ENCODE measurements at regions not wholly inside any gene's neighbourhood (a gene's known extent, or its start where the extent isn't known, plus 50 kb on each side); places are given as distances from the start of the nearest gene placed in this dataset.
A peak's percentile ranks its signal among the peaks of the same experiment; 100 is the strongest.

GRCh38 chr13:39892721-39893685 is 237.5 kb downstream of the COG6 start:
- Histone ChIP-seq H3K36me3 (no peaks in the 10 kb centered on the region), H3K9me3 (no peaks in the 10 kb centered on the region), H3K4me1 (no peaks in the 10 kb centered on the region), H3K27ac (no peak overlapping the region), H3K27me3 (no peaks in the 10 kb centered on the region), H3K4me3 (no peak overlapping the region)
- ATAC-seq (peak; percentile 22 to 46 (median 34)), DNase-seq (no peak)
- TF ChIP-seq POLR2A (IDR thresholded peaks at IDR 0.05) (no peak), CTCF (IDR thresholded peaks at IDR 0.05) (no peak)
- intact Hi-C loops (cut with DNase I) = no loop called here
- 49% methylated on average over 10 of the region's 10 CpGs for WGBS (ENCODE audit: insufficient coverage, low coverage, low lambda C conversion rate, missing lambda C conversion rate)

GRCh38 chr13:39893808-39894207 is 238.3 kb downstream of the COG6 start:
- no peak overlapping the region for H3K4me3 ChIP-seq
- no peak overlapping the region for H3K27ac ChIP-seq
- intact Hi-C loops (cut with DNase I) = no loop called here
- TF ChIP-seq CTCF (IDR thresholded peaks at IDR 0.05) = no peak
- TF ChIP-seq POLR2A (IDR thresholded peaks at IDR 0.05) = no peak
- no peaks in the 10 kb centered on the region for H3K4me1 ChIP-seq
- no CpG with 5 or more reads among the region's 1 CpG for WGBS (ENCODE audit: insufficient coverage, low coverage, low lambda C conversion rate, missing lambda C conversion rate)
- no peaks in the 10 kb centered on the region for H3K27me3 ChIP-seq
- DNase-seq (no peak), ATAC-seq (no peak)
- no peaks in the 10 kb centered on the region for H3K36me3 ChIP-seq
- no peaks in the 10 kb centered on the region for H3K9me3 ChIP-seq

GRCh38 chr13:39894586-39894985 is 239.1 kb downstream of the COG6 start:
- DNase-seq (no peak), ATAC-seq (no peak)
- intact Hi-C loops (cut with DNase I) = no loop called here
- no peaks in the 10 kb centered on the region for H3K9me3 ChIP-seq
- H3K4me1 ChIP-seq = no peaks in the 10 kb centered on the region
- WGBS (ENCODE audit: insufficient coverage, low coverage, low lambda C conversion rate, missing lambda C conversion rate) = 68% methylated on average over 5 of the region's 5 CpGs
- no peak overlapping the region for H3K4me3 ChIP-seq
- no peaks in the 10 kb centered on the region for H3K36me3 ChIP-seq
- H3K27me3 ChIP-seq = no peaks in the 10 kb centered on the region
- TF ChIP-seq CTCF (IDR thresholded peaks at IDR 0.05) (no peak), POLR2A (IDR thresholded peaks at IDR 0.05) (no peak)
- no peak overlapping the region for H3K27ac ChIP-seq

DNA sequence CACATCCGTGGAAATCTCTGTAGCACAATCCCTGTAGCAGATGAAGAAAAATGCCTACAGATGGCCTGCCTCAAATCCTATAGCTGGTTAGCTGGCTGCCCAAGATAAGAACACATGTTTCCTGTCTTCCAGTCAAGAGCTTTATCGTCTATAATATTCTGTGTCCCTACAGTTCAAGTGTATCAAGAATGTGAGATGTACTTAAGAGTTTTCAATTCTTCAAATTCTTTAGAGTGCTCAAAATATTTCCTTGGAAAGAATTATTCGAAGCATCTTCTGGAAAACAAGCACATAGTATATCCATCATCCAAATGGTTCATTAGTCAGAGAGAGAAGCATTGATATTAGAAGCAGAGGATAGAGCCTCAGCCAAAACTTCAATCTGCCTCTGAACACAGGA is 239.8 kb downstream of the COG6 start:
- no peak overlapping the region for H3K27ac ChIP-seq
- no peaks in the 10 kb centered on the region for H3K27me3 ChIP-seq
- DNase-seq (no peak), ATAC-seq (peak in 2 of 4 donors; percentile 33 to 66)
- H3K4me3 ChIP-seq = no peak overlapping the region
- no peak for TF ChIP-seq POLR2A (IDR thresholded peaks at IDR 0.05)
- no peak for TF ChIP-seq CTCF (IDR thresholded peaks at IDR 0.05)
- WGBS (ENCODE audit: insufficient coverage, low coverage, low lambda C conversion rate, missing lambda C conversion rate) = 25% methylated on average over 3 of the region's 3 CpGs
- peaks cover 0 to 2% (median under 1%) of the 10 kb centered on the region in 4 donors for H3K4me1 ChIP-seq
- intact Hi-C loops (cut with DNase I) = no loop called here
- H3K9me3 ChIP-seq = no peaks in the 10 kb centered on the region
- H3K36me3 ChIP-seq = no peaks in the 10 kb centered on the region

All from right lobe of liver (tissue), 6 donors.